ENCODE measurements at regions not wholly inside any gene's neighbourhood (a gene's known extent, or its start where the extent isn't known, plus 50 kb on each side); places are given as distances from the start of the nearest gene placed in this dataset.

GRCh38 chr3:139260793-139261736 is 82.8 kb upstream of the MRPS22 start:
- no peak for TF ChIP-seq CTCF (IDR thresholded peaks at IDR 0.05; ENCODE audit: poor library complexity, severe bottlenecking)
- Histone ChIP-seq H3K9me3 (ENCODE audit: severe bottlenecking) (no peaks in the 10 kb centered on the region), H3K27ac (ENCODE audit: poor library complexity, severe bottlenecking) (no peak overlapping the region), H3K27me3 (ENCODE audit: insufficient read depth, poor library complexity, severe bottlenecking) (no peaks in the 10 kb centered on the region), H3K4me3 (ENCODE audit: severe bottlenecking) (no peak overlapping the region), H3K4me1 (ENCODE audit: insufficient read depth, poor library complexity, severe bottlenecking) (no peaks in the 10 kb centered on the region), H3K36me3 (ENCODE audit: low read depth) (no peaks in the 10 kb centered on the region)
- DNase-seq (ENCODE audit: low spot score) (no peak), ATAC-seq (ENCODE audit: low read depth) (no peak)

- TF ChIP-seq CTCF (IDR thresholded peaks at IDR 0.05; ENCODE audit: poor library complexity, severe bottlenecking): no peak
- no peaks in the 10 kb centered on the region for H3K36me3 ChIP-seq (ENCODE audit: low read depth)
- H3K9me3 ChIP-seq (ENCODE audit: severe bottlenecking): no peaks in the 10 kb centered on the region
- H3K4me3 ChIP-seq (ENCODE audit: severe bottlenecking): no peak overlapping the region
- no peaks in the 10 kb centered on the region for H3K4me1 ChIP-seq (ENCODE audit: insufficient read depth, poor library complexity, severe bottlenecking)
- H3K27ac ChIP-seq (ENCODE audit: poor library complexity, severe bottlenecking): no peak overlapping the region
- DNase-seq (ENCODE audit: low spot score) (no peak), ATAC-seq (ENCODE audit: low read depth) (no peak)
- H3K27me3 ChIP-seq (ENCODE audit: insufficient read depth, poor library complexity, severe bottlenecking): no peaks in the 10 kb centered on the region
Observed at GRCh38 chr3:139261754-139262586, 81.8 kb upstream of the MRPS22 start.

- H3K36me3 ChIP-seq (ENCODE audit: low read depth): no peaks in the 10 kb centered on the region
- H3K9me3 ChIP-seq (ENCODE audit: severe bottlenecking): no peaks in the 10 kb centered on the region
- no peaks in the 10 kb centered on the region for H3K4me1 ChIP-seq (ENCODE audit: insufficient read depth, poor library complexity, severe bottlenecking)
- no peak for DNase-seq (ENCODE audit: low spot score)
- no peak overlapping the region for H3K27ac ChIP-seq (ENCODE audit: poor library complexity, severe bottlenecking)
- no peaks in the 10 kb centered on the region for H3K27me3 ChIP-seq (ENCODE audit: insufficient read depth, poor library complexity, severe bottlenecking)
- H3K4me3 ChIP-seq (ENCODE audit: severe bottlenecking): no peak overlapping the region
- no peak for ATAC-seq (ENCODE audit: low read depth)
- no peak for TF ChIP-seq CTCF (IDR thresholded peaks at IDR 0.05; ENCODE audit: poor library complexity, severe bottlenecking)
Observed at GRCh38 chr3:139263798-139264197, 80.0 kb upstream of the MRPS22 start.

DNA sequence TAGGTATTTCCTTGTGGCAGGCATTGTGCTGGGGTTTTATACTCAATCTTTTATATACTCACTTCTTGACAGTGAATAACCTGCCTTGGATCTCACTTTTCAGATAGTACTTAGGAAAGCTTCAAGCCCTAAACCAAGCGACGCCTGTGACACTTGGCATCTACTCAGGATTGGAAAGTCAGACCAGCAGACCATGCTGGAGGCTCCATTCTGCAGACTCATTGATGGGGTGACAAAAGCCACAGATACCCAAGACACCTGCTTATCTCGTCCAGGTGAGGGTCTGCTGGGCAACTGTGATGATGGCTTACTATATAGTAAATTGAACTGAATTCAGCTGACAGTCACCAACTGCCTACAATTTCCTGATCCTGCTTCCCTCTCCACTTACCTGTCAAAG is 79.4 kb upstream of the MRPS22 start:
- Histone ChIP-seq H3K4me1 (ENCODE audit: insufficient read depth, poor library complexity, severe bottlenecking) (no peaks in the 10 kb centered on the region), H3K27ac (ENCODE audit: poor library complexity, severe bottlenecking) (no peak overlapping the region), H3K27me3 (ENCODE audit: insufficient read depth, poor library complexity, severe bottlenecking) (no peaks in the 10 kb centered on the region), H3K4me3 (ENCODE audit: severe bottlenecking) (no peak overlapping the region), H3K36me3 (ENCODE audit: low read depth) (no peaks in the 10 kb centered on the region), H3K9me3 (ENCODE audit: severe bottlenecking) (no peaks in the 10 kb centered on the region)
- DNase-seq (ENCODE audit: low spot score) (no peak), ATAC-seq (ENCODE audit: low read depth) (no peak; the same call in 2 of the 3 replicates)
- no peak for TF ChIP-seq CTCF (IDR thresholded peaks at IDR 0.05; ENCODE audit: poor library complexity, severe bottlenecking)
